HepG2 (cell line): ENCODE measurements at regions not wholly inside any gene's neighbourhood (a gene's known extent, or its start where the extent isn't known, plus 50 kb on each side); places are given as distances from the start of the nearest gene placed in this dataset.
A peak's percentile ranks its signal among the peaks of the same experiment; 100 is the strongest.

Source experiments
- ADNP ChIP-seq: sonication (generic); formaldehyde crosslinking; IDR thresholded peaks from 2 replicates; pipeline ENCODE4 v1.4.0; 2020; ENCODE audit warnings: missing genetic modification reagents
- CBX5 ChIP-seq: sonication (generic); formaldehyde crosslinking; IDR thresholded peaks from 2 replicates; pipeline ENCODE4 v1.4.0; 2020; ENCODE audit warnings: missing genetic modification reagents, borderline replicate concordance
- CREB1 ChIP-seq, 2 experiments: fragments of 450-650 bp in 1 of 2; IDR thresholded peaks; 2 replicates each; pipeline ENCODE4 v1.6.1; 2016 to 2017; ENCODE audit warnings: control low read depth in 1 of 2, mild to moderate bottlenecking in 1 of 2, missing compliant biosample characterization in 1 of 2, missing genetic modification characterization in 1 of 2
- FOXO4 ChIP-seq: sonication (generic); formaldehyde crosslinking; conservative IDR thresholded peaks from 2 replicates; pipeline ENCODE4 v1.8.1; 2023; ENCODE audit warnings: missing genetic modification reagents
- FOXP1 ChIP-seq, 2 experiments: fragments of 450-650 bp in 1 of 2; IDR thresholded peaks; 2 replicates each; pipeline ENCODE4 v1.6.1; 2017 to 2018; ENCODE audit warnings: antibody characterized with exemption in 1 of 2
- HNRNPUL1 ChIP-seq: fragments of 200-400 bp; formaldehyde crosslinking; IDR thresholded peaks from 2 replicates; pipeline ENCODE4 v1.6.1; 2017; ENCODE audit warnings: low read depth, mild to moderate bottlenecking, low read length, moderate library complexity
- MXI1 ChIP-seq: IDR thresholded peaks from 3 replicates; pipeline ENCODE4 v1.6.1; 2012; ENCODE audit warnings: low read depth, low read length, inconsistent platforms, borderline replicate concordance
- PAX8 ChIP-seq: sonication (generic); formaldehyde crosslinking; IDR thresholded peaks from 2 replicates; pipeline ENCODE4 v1.8.0; 2022; ENCODE audit warnings: mild to moderate bottlenecking, missing genetic modification reagents, borderline replicate concordance
- PHF20 ChIP-seq: sonication (generic); formaldehyde crosslinking; IDR thresholded peaks from 2 replicates; pipeline ENCODE4 v1.5.0; 2020; ENCODE audit warnings: mild to moderate bottlenecking, missing genetic modification reagents
- SOX6 ChIP-seq, 2 experiments: fragments of 450-650 bp in 1 of 2; sonication (generic) in 1 of 2; formaldehyde crosslinking in 1 of 2; IDR thresholded peaks; 2 replicates each; pipeline versions ENCODE4 v1.4.0 to v1.6.1; 2017 to 2020; ENCODE audit warnings: antibody characterized with exemption in 1 of 2, mild to moderate bottlenecking in 1 of 2, missing genetic modification reagents in 1 of 2
- ZBTB20 ChIP-seq: sonication (generic); formaldehyde crosslinking; IDR thresholded peaks from 2 replicates; pipeline ENCODE4 v1.8.1; 2023; ENCODE audit warnings: missing genetic modification reagents, low read depth, mild to moderate bottlenecking, borderline replicate concordance
- ZBTB4 ChIP-seq: sonication (generic); formaldehyde crosslinking; IDR thresholded peaks from 2 replicates; pipeline ENCODE4 v1.4.0; 2020; ENCODE audit warnings: missing genetic modification reagents, mild to moderate bottlenecking, borderline replicate concordance
- ZMAT3 ChIP-seq: sonication (generic); formaldehyde crosslinking; conservative IDR thresholded peaks from 2 replicates; pipeline ENCODE4 v1.7.0; 2021; ENCODE audit warnings: missing genetic modification reagents
- ZNF546 ChIP-seq: sonication (generic); formaldehyde crosslinking; conservative IDR thresholded peaks from 2 replicates; pipeline ENCODE4 v1.8.1; 2023; ENCODE audit warnings: mild to moderate bottlenecking, missing genetic modification reagents
- TF ChIP-seq, protein P1 (sequence below): sonication (generic); formaldehyde crosslinking; IDR thresholded peaks from 2 replicates; pipeline ENCODE4 v1.4.0; 2020; ENCODE audit warnings: missing genetic modification reagents
- TF ChIP-seq, protein P2 (sequence below): sonication (generic); formaldehyde crosslinking; conservative IDR thresholded peaks from 2 replicates; pipeline ENCODE4 v1.4.0; 2020; ENCODE audit warnings: missing genetic modification reagents
- TF ChIP-seq, protein P3 (sequence below): sonication (generic); formaldehyde crosslinking; IDR thresholded peaks from 2 replicates; pipeline ENCODE4 v1.8.0; 2022; ENCODE audit warnings: mild to moderate bottlenecking, missing genetic modification reagents

DNA sequence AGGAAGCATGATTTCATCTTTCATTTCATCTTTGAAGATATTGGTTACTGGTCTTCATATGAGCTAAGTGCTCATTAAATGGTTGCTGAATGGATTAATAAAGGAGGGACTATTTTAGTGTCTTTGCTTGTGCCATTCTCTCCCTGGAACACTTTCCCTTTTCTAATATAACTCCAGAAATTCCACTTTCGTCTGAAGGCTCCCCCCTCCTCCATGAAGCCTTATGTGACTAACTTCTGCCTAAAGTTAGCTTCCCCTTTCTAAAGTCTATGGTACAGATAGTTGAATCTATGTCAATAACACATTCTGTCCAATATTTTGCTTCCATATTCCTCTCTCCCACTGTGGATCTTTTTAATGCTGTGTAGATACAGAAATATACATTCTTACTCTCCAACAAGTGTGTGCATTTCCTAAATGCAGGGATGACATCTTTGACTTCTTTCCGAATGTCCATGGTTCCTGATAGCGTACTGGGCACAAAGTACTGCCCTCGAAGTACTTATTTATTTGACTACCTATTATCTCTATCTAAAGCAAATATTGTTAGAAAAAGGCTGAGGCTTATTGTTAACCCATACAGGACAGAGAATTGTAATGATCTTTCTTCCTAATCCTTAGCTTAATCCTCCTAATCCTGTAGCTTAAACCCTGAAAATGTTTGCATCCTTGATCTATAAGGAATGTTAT lies 84.7 kb upstream of the ELOVL5 start (continued):
- TF ChIP-seq, protein P1, sequence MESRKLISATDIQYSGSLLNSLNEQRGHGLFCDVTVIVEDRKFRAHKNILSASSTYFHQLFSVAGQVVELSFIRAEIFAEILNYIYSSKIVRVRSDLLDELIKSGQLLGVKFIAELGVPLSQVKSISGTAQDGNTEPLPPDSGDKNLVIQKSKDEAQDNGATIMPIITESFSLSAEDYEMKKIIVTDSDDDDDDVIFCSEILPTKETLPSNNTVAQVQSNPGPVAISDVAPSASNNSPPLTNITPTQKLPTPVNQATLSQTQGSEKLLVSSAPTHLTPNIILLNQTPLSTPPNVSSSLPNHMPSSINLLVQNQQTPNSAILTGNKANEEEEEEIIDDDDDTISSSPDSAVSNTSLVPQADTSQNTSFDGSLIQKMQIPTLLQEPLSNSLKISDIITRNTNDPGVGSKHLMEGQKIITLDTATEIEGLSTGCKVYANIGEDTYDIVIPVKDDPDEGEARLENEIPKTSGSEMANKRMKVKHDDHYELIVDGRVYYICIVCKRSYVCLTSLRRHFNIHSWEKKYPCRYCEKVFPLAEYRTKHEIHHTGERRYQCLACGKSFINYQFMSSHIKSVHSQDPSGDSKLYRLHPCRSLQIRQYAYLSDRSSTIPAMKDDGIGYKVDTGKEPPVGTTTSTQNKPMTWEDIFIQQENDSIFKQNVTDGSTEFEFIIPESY (CRISPR knock-in tag), result no peak
- TF ChIP-seq MXI1 (no peak), ZBTB20 (CRISPR knock-in tag) (no peak), CREB1 (IDR thresholded peaks at IDR 0.05) (no peak), CREB1 (CRISPR knock-in tag; IDR thresholded peaks at IDR 0.05) (0 out of 2 replicates have a peak, but pooled peaks have one; percentile 32), ADNP (CRISPR knock-in tag) (no peak), ZMAT3 (no peak), ZNF546 (CRISPR knock-in tag) (no peak), PHF20 (CRISPR knock-in tag) (no peak), PAX8 (CRISPR knock-in tag) (no peak), FOXO4 (CRISPR knock-in tag) (no peak), HNRNPUL1 (no peak), SOX6 (IDR thresholded peaks at IDR 0.05) (no peak), SOX6 (CRISPR knock-in tag; IDR thresholded peaks at IDR 0.05) (peak; percentile 82), ZBTB4 (CRISPR knock-in tag) (no peak), CBX5 (CRISPR knock-in tag) (no peak), FOXP1 (IDR thresholded peaks at IDR 0.05) (no peak), FOXP1 (CRISPR knock-in tag; IDR thresholded peaks at IDR 0.05) (peak; percentile 78; the same call in 1 of the 2 replicates)
- TF ChIP-seq, protein P2, sequence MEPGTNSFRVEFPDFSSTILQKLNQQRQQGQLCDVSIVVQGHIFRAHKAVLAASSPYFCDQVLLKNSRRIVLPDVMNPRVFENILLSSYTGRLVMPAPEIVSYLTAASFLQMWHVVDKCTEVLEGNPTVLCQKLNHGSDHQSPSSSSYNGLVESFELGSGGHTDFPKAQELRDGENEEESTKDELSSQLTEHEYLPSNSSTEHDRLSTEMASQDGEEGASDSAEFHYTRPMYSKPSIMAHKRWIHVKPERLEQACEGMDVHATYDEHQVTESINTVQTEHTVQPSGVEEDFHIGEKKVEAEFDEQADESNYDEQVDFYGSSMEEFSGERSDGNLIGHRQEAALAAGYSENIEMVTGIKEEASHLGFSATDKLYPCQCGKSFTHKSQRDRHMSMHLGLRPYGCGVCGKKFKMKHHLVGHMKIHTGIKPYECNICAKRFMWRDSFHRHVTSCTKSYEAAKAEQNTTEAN (CRISPR knock-in tag), result no peak
- TF ChIP-seq, protein P3, sequence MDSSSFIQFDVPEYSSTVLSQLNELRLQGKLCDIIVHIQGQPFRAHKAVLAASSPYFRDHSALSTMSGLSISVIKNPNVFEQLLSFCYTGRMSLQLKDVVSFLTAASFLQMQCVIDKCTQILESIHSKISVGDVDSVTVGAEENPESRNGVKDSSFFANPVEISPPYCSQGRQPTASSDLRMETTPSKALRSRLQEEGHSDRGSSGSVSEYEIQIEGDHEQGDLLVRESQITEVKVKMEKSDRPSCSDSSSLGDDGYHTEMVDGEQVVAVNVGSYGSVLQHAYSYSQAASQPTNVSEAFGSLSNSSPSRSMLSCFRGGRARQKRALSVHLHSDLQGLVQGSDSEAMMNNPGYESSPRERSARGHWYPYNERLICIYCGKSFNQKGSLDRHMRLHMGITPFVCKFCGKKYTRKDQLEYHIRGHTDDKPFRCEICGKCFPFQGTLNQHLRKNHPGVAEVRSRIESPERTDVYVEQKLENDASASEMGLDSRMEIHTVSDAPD (CRISPR knock-in tag), result no peak
